D721Med (cell line): ENCODE measurements at regions not wholly inside any gene's neighbourhood (a gene's known extent, or its start where the extent isn't known, plus 50 kb on each side); places are given as distances from the start of the nearest gene placed in this dataset.

Source experiments
- DNase-seq: peaks from one replicate; pipeline ENCODE4 v3.0.0; 2011; ENCODE audit warnings: low spot score; ENCODE audit not compliant: insufficient read length
- FAIRE-seq: peaks from 2 replicates; lab custom pipeline; 2011; peaks lifted over from hg19 to GRCh38; lab: Jason Lieb, UNC
- TF ChIP-seq, protein P1 (sequence below): IDR thresholded peaks from 2 replicates; pipeline ENCODE4 v1.5.1; 2012; ENCODE audit warnings: mild to moderate bottlenecking, control low read depth; ENCODE audit not compliant: insufficient read depth; ENCODE audit errors: missing control alignments

- no peak for DNase-seq
- TF ChIP-seq, protein P1, sequence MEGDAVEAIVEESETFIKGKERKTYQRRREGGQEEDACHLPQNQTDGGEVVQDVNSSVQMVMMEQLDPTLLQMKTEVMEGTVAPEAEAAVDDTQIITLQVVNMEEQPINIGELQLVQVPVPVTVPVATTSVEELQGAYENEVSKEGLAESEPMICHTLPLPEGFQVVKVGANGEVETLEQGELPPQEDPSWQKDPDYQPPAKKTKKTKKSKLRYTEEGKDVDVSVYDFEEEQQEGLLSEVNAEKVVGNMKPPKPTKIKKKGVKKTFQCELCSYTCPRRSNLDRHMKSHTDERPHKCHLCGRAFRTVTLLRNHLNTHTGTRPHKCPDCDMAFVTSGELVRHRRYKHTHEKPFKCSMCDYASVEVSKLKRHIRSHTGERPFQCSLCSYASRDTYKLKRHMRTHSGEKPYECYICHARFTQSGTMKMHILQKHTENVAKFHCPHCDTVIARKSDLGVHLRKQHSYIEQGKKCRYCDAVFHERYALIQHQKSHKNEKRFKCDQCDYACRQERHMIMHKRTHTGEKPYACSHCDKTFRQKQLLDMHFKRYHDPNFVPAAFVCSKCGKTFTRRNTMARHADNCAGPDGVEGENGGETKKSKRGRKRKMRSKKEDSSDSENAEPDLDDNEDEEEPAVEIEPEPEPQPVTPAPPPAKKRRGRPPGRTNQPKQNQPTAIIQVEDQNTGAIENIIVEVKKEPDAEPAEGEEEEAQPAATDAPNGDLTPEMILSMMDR: no peak
- FAIRE-seq: no peak
Measured at GRCh38 chr18:47737956-47738355, 192.5 kb downstream of the SMAD2 start.

DNA sequence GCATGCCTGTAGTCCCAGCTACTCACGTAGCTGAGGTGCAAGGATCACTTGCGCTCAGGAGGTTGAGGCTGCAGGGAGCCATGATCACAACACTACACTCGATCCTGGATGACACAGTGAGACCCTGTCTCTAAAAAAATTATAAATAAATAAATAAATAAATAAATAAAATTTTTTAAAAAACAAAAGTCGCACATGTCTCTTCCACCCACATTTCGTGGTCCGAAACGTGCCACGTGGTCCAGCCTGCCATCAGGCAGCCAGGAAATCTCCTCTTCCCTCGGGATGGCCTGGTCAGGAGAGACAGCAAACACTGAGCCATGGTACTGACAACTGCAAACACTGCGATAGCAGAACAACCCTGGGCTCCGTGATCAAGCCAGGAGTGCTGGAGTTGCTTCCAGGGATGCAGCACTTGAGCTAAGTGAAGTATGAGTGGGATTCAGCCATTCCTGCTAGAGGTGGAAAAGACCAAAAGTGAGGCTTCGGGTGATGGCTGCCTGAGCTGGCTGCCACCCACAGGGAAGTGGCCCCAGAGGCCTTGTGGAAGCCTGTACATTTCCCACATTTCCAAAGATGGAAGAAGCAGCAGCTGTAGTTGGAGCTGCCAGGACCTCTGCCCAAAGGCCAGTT lies 193.1 kb downstream of the SMAD2 start:
- DNase-seq: no peak
- TF ChIP-seq, protein P1: no peak
- no peak for FAIRE-seq

DNA sequence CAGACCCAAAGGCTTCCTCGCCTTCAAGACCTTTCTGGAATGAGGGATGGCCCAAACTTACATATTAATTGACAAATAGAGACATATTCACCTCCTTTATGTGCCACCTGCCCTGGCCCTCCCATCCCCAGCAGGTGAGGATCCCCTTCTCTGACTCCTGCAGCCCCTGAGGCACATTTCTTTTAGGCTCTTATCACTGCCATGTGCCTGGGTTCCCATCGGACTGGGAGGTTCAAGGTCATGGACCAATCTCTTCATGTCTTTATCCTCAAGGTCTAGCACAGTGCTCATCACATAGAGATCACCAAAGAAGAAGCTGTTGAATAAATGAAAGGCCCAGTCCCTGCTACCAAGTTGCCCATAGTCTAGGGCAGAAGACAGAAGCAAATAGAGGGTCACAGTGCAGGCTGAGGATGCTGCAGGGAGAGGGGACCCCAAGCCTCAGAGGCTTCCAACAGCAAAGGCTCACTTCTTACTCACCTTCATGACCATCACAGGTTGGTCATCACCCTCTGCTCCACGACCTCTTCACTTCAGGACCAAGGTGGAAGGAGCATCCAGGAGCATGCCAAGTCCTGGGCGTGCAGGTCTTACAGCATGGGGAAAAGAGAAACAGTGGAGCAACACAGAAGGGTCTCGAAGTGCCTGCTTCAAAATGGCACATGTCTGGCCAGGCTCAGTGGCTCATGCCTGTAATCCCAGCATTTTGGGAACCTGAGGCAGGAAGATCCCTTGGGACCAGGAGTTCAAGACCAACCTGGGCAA lies 193.9 kb downstream of the SMAD2 start:
- TF ChIP-seq, protein P1: no peak
- FAIRE-seq (no peak), DNase-seq (no peak)

GRCh38 chr18:47735041-47735702 lies 195.3 kb downstream of the SMAD2 start:
- DNase-seq: no peak
- no peak for FAIRE-seq

DNA sequence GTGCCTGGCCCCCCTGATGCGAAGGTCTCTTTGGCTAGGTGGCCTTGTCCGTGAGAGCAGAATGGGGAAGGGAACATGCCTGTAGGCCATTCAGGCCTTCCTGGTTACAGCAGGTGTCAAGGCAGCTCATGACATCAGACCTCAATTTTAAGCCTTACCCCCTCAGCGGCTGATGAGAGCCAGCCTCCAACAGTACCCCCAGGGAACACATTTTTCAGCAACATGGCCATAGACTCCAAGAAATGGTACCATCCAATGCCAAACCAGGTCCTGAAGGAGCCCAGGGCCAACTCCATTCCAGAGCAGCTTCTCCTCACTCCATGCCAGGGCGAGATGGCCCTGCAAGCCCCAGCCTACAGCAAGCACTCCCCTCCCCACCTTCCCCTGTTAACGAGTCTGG lies 199.2 kb downstream of the SMAD2 start:
- no peak for DNase-seq
- no peak for FAIRE-seq
- TF ChIP-seq, protein P1: no peak

More at GRCh38 chr18:47735041-47735702, 195.3 kb downstream of the SMAD2 start:
- TF ChIP-seq, protein P1: no peak

DNA sequence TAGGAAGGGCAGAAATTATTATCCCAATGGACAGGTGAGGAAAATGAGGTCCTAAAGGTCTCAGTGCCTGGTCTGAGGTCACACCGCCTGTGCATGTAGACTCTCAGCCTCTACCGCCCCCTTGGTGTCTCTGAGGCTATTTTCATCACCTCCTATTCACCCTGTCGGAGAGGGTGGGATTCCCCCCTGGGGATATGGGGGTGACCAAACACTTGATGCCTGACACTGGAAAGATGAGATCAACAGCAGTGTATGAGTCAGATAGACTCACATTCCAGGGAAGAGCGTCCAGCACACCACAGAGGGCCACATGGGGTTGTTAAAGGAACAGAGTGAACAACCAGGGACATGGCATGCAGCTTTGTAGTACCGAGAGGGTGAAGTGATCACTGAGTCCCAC lies 199.7 kb downstream of the SMAD2 start:
- DNase-seq (no peak), FAIRE-seq (no peak)
- TF ChIP-seq, protein P1: no peak
